ENCODE measurements at regions not wholly inside any gene's neighbourhood (a gene's known extent, or its start where the extent isn't known, plus 50 kb on each side); places are given as distances from the start of the nearest gene placed in this dataset.

GRCh38 chr6:56370561-56371211, 123.3 kb upstream of the COL21A1 start:
- TF ChIP-seq CTCF (conservative IDR thresholded peaks at IDR 0.05; ENCODE audit: low read length) (no peak), EZH2phosphoT487 (IDR thresholded peaks at IDR 0.05; ENCODE audit: borderline replicate concordance) (no peak)

Data from Loucy (cell line).